ENCODE measurements at regions not wholly inside any gene's neighbourhood (a gene's known extent, or its start where the extent isn't known, plus 50 kb on each side); places are given as distances from the start of the nearest gene placed in this dataset.

DNA sequence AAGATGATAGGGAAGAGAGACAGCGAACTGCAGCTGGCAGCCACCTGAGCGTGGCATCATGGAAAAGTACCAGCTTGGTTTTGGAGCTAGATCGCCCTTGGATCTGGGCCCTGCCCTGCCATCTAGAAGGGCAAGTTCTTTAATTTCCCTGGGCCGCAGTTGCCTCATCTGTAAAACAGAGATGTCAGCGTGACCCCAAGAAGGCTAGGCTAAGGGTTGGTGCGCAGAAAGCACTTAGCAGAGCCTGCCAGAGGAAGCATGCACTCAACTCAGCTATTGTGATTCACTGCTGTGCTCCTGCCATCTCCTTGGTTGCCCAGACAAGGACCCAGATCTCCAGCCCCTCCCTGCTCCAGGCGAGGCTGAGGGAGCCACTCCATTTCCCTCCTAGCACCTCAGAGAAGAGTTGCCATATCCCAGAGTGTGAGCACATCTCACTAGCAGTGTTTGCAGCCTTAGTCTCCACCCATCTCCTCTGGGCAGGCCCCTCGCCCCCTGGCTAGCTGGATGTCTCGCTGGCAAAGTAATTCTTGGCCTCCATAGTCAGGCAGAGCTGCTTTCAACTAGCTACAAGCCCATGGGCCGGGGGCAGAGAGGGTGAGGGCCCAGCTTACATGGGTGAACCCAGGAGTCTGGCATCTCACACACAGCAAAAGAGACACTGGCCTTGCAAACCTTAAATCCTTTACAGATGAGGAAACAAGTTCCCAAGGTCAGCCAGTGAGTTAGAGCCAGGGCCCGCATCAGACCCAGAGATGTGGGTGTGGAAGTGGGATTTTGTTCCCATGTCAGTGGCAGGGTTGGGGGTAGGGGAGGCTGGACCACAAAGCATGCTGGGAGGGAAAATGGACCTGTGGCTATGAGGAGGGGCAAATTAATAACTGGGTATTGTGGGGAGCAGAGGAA, 280.7 kb upstream of the TLE3 start:
- no peaks in the 10 kb centered on the region for H3K36me3 ChIP-seq
- no peak overlapping the region for H3K27ac ChIP-seq
- DNase-seq (no peak), ATAC-seq (no peak)
- no peak overlapping the region for H3K4me3 ChIP-seq
- H3K9me3 ChIP-seq: peaks cover 0 to 4% of the 10 kb centered on the region in 2 donors
- TF ChIP-seq, protein P1, sequence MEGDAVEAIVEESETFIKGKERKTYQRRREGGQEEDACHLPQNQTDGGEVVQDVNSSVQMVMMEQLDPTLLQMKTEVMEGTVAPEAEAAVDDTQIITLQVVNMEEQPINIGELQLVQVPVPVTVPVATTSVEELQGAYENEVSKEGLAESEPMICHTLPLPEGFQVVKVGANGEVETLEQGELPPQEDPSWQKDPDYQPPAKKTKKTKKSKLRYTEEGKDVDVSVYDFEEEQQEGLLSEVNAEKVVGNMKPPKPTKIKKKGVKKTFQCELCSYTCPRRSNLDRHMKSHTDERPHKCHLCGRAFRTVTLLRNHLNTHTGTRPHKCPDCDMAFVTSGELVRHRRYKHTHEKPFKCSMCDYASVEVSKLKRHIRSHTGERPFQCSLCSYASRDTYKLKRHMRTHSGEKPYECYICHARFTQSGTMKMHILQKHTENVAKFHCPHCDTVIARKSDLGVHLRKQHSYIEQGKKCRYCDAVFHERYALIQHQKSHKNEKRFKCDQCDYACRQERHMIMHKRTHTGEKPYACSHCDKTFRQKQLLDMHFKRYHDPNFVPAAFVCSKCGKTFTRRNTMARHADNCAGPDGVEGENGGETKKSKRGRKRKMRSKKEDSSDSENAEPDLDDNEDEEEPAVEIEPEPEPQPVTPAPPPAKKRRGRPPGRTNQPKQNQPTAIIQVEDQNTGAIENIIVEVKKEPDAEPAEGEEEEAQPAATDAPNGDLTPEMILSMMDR (IDR thresholded peaks at IDR 0.05): no peak
- intact Hi-C loops (cut with DNase I): no loop called here
- H3K4me1 ChIP-seq: peaks cover 5 to 21% of the 10 kb centered on the region in 2 donors
- H3K27me3 ChIP-seq: peaks cover 0 to 4% of the 10 kb centered on the region in 2 donors

DNA sequence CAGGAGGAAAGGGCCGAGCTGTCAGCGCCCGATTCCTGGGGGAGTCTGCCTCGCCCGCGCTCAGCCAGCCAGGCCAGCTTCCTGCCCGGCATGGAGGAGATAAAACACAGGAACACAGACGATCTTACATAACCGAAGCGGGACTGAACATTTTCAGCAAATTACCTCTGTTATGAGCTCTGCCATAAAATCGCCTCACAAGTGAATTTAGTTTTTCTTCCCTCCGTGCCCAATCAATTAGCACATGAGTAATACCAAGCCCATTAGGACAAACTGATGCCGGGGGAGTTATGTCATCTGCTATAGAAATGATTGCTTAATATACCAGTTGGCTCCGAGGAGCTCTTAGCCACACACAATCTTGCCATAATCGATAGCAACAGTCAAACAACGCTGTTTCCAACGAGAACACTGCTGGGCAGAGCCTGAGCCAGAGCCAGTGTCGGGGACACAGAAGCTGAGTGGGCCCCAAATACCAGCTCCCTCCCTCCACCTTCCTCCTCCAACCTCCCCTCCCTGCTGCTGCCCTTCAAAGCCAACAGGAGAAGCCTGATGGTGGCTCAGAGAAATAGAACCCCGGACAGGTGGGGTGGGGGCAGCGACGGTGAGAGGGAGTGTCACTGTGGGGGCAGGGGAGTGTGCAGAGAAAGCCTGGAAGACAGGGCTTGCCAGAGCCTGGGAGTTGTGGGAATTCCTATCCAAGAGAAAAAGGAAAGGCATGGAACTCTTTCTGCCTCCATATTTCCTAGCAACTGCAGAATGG, 279.4 kb upstream of the TLE3 start:
- TF ChIP-seq, protein P1 (IDR thresholded peaks at IDR 0.05): no peak
- intact Hi-C loops (cut with DNase I): no loop called here
- no peak overlapping the region for H3K27ac ChIP-seq
- peak in 3 of 4 donors; percentile 10 to 45 (median 38) for DNase-seq
- peak; percentile 67 for ATAC-seq
- peaks cover 0 to 4% of the 10 kb centered on the region in 2 donors for H3K27me3 ChIP-seq
- H3K4me3 ChIP-seq: no peak overlapping the region
- peaks cover 5 to 21% of the 10 kb centered on the region in 2 donors for H3K4me1 ChIP-seq
- no peaks in the 10 kb centered on the region for H3K36me3 ChIP-seq
- peaks cover 0 to 4% of the 10 kb centered on the region in 2 donors for H3K9me3 ChIP-seq

DNA sequence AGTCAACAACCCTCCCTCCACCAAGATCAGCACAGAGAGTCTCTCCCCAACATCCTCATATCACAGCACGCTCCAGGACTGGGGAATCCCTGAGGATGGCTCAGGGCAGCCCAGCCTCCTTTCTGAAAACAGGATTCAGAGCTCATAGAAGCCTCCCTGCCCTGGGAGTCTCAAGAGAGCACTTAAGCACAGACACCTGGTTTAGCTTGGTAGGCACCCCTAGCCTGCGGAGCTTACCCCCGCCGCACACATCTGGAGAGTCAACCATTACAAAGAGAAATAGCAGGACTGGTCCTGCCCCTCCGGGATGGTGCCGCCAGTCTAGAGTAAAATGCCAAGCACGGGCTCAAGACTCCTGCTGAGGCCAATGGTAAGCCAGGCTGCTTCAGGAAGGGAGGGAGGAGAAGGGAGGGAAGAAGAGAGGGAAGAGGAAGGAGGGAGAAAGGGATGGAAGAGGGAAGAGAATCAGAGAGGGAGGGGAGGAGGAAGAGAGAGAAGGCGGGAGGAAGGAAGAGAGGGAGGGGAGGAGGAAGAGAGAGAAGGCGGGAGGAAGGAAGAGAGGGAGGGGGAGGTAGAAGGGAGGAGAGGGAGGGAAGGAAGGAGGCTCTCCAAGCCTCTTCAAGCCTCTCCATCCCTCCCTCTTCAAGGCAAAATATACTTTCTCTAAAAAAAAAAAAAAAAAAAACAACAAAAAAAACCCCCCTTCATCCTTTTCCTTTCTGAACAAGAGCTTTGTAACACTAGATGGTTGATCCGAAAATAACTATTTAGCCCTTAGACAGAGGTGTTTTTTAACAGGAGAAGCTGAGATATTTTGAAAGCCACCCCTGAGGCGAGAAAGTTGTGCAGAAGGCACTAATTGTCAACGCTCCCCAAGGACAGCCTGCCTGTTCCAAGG, 278.6 kb upstream of the TLE3 start:
- no peak overlapping the region for H3K27ac ChIP-seq
- H3K36me3 ChIP-seq: no peaks in the 10 kb centered on the region
- no peaks in the 10 kb centered on the region for H3K9me3 ChIP-seq
- intact Hi-C loops (cut with DNase I): no loop called here
- peak in 1 of 4 donors; percentile 10 for DNase-seq
- H3K27me3 ChIP-seq: peaks cover 0 to 4% of the 10 kb centered on the region in 2 donors
- no peak overlapping the region for H3K4me3 ChIP-seq
- TF ChIP-seq, protein P1 (IDR thresholded peaks at IDR 0.05): no peak
- peak; percentile 42 for ATAC-seq
- peaks cover 5 to 21% of the 10 kb centered on the region in 2 donors for H3K4me1 ChIP-seq

DNA sequence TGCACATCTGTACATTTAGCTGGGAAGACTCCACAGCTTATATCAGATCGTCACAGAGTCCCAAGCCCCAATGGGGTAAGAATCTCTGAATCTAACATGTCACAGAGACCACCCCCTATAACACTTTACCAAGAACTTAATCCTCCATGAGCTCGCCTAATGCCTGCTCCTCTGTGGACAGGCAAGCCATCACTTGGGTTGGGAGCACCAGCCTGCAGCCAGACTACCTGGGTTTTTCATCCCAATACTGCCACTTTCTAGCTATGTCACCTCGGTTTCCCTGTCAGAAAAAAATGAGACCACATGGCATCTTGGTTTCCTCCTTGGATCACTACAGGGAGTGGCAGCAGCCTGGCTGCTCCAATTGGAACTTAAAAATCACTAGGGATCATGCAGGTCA, 277.9 kb upstream of the TLE3 start:
- Histone ChIP-seq H3K9me3 (no peaks in the 10 kb centered on the region), H3K4me1 (peaks cover 5 to 21% of the 10 kb centered on the region in 2 donors), H3K27me3 (peaks cover 0 to 4% of the 10 kb centered on the region in 2 donors), H3K36me3 (no peaks in the 10 kb centered on the region), H3K4me3 (no peak overlapping the region), H3K27ac (no peak overlapping the region)
- ATAC-seq (no peak), DNase-seq (peak in 1 of 4 donors; percentile 9)
- intact Hi-C loops (cut with DNase I): no loop called here
- TF ChIP-seq, protein P1 (IDR thresholded peaks at IDR 0.05): no peak
